ENCODE measurements at regions not wholly inside any gene's neighbourhood (a gene's known extent, or its start where the extent isn't known, plus 50 kb on each side); places are given as distances from the start of the nearest gene placed in this dataset.
"Not testable (repeated sequence)": the region's sequence is repeated elsewhere in the genome, so short reads cannot be mapped to it uniquely, and the experiment has no call there.

DNA sequence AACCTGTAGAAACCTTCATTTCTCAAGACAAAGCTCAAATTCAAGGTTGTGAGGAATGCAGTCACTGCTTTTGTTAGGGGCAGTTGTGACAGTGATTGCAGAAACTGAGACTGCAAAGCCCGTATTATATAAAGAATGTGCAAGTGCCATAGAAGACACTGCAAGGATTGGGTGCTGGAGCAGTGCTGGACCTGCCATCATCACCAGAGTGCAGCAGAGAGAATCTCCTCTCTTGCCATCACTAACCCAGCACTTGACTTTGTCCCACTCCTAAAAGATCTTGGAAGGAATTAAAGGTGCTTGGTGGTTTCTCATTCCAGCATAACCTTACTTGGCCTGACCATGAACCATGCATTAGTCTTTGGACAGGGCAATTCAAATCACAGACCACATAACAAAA is 81.1 kb upstream of the VKORC1L1 start:
- DNase-seq (ENCODE audit: low spot score); intact Hi-C loops (cut with DNase I): not testable (repeated sequence)

DNA sequence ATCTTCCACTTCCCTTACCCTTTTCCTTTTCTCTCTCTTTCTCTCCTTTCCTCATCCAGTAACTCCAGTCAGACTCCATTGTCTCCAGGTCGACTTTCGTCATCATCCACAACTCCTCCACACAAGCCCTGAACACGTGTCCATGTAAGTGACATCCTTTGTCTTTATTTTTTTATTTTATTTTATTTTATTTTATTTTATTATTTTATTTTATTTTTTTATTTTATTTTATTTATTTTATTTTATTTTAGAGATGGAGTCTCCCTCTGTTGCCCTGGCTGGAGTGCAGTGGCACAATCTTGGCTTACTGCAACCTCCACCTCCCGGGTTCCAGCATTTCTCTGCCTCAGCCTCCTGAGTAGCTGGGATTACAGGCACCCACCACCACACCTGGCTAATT is 80.1 kb upstream of the VKORC1L1 start:
- intact Hi-C loops (cut with DNase I); DNase-seq (ENCODE audit: low spot score): not testable (repeated sequence)

GRCh38 chr7:65794671-65795391 is 78.0 kb upstream of the VKORC1L1 start:
- DNase-seq (ENCODE audit: low spot score); intact Hi-C loops (cut with DNase I): not testable (repeated sequence)

- intact Hi-C loops (cut with DNase I); DNase-seq (ENCODE audit: low spot score): not testable (repeated sequence)
Observed at GRCh38 chr7:65795392-65795716, 77.5 kb upstream of the VKORC1L1 start.

DNA sequence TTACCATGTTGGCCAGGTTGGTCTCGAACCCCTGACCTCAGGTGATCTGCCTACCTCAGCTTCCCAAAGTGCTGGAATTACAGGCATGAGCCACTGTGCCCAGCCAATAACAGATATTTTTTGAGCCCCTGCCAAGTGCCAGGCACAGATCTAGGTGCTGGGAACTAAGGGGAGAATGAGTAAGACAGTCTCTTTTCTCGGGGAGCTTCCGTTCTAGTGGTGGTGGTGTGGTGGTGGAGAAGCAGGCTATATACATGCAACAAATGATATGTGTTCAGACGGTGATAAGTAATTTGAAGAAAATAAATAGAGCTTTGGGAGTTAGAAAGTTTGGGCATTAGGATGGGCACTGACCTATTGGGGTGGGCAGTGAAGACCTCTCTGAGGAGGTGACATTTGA is 76.7 kb upstream of the VKORC1L1 start:
- no peak for DNase-seq (ENCODE audit: low spot score)
- intact Hi-C loops (cut with DNase I), result no loop called here

GRCh38 chr7:65797086-65797485 is 75.8 kb upstream of the VKORC1L1 start:
- intact Hi-C loops (cut with DNase I); DNase-seq (ENCODE audit: low spot score): not testable (repeated sequence)

DNA sequence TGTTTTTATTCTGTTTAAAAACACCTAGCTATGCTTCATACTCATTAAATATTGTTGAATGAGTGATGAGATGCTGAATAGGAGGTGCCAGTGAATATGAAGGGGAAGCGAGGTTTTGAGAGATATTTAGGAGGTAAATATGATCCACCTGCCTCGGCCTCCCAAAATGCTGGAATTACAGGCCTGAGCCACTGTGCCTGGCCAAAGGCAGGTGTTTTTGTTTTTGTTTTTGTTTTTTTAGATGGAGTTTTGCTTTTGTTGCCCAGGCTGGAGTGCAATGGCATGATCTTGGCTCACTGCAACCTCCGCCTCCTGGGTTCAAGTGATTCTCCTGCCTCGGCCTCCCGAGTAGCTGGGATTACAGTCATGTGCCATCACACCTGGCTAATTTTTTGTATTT is 75.3 kb upstream of the VKORC1L1 start:
- DNase-seq (ENCODE audit: low spot score); intact Hi-C loops (cut with DNase I): not testable (repeated sequence)

DNA sequence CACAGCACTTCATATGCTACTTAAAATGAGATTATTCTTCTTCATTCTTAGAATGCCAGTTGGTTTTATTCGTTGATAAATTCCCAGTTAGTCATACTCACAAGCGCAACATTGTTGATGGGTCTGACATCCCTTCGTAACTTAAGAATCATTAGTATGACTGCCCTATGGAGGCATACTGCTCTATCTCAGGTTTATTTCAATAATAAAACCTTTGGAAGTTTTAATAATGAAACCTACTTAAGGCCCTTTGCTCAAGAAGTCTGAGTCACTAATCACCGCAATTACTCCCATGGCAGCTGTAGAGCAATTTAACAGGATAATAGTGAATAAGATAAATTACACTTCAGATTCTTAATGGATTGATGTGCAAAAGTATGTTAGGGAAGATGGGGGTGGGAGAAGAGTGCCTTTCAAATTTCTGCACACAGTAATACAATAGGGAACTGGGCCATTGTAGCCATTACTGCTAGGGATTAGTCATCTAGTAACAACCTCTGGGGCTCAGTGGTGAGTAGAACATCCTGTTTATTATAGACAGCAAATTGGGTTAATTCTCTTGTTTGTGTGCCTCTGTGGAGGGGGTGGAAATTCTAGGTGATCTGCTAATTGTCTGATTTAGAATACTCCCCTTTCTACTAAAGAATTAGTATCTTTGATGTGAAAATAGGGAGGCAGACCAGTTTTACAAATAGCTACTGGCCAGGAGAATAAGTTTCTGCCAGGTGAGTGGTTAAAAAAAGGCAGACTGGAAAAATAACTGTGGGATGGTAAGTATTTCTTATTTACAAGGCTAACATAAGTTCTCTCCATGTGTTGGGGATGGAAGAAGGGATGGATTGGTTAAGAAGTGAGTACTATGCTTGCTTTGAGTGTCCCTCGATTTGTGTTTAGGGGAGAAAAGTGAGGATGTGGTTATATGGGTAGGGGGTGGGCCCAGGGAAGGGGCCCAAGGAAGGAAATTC is 74.5 kb upstream of the VKORC1L1 start:
- DNase-seq (ENCODE audit: low spot score), result no peak
- intact Hi-C loops (cut with DNase I), result no loop called here

GRCh38 chr7:65800191-65800590 is 72.7 kb upstream of the VKORC1L1 start:
- DNase-seq (ENCODE audit: low spot score); intact Hi-C loops (cut with DNase I): not testable (repeated sequence)

DNA sequence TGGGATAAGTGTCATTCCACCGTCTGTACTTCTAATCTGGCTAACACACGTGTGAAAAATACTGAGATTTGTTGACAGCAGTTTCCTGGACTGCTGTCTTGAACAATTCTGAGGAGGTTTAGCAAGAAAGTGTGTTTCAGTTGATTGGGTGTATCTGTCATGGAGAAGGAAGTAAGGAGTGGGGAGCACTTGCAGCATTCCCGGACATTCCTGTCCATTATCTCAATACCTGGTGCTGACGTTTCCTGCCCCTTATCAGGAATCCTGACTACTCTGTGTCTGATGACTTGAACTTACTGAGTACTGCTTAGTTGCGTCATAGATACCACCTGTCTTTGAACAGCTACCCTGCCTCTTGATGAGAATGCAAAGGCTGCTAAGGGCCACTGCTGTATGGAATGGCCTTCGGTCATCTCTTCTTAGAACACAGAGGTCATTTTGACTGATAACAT is 72.0 kb upstream of the VKORC1L1 start:
- DNase-seq (ENCODE audit: low spot score), result no peak
- intact Hi-C loops (cut with DNase I), result no loop called here

DNA sequence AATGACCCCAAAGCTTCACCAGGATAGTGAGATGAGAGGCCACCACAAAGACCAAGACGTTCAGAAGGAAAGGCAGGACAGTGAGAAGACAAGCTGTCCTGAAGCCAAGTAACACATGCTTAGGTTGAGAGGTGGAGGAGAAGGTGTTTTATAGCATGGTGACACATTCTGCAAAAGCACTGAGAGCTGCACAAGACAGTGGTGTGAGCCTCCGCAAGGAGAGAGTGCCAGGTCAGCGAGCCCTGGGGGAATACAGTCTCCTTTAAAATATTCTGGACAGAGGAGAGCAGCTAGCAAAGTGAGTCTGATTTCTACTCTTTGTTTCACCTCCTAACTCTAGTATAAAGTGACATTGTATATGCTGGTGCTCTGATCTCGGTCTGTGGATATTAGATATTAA is 68.0 kb upstream of the VKORC1L1 start:
- intact Hi-C loops (cut with DNase I), result no loop called here
- DNase-seq (ENCODE audit: low spot score), result no peak

- DNase-seq (ENCODE audit: low spot score); intact Hi-C loops (cut with DNase I): not testable (repeated sequence)
Observed at GRCh38 chr7:65807067-65807466, 65.8 kb upstream of the VKORC1L1 start.

GRCh38 chr7:65809259-65809981 is 63.5 kb upstream of the VKORC1L1 start:
- DNase-seq (ENCODE audit: low spot score), result no peak
- intact Hi-C loops (cut with DNase I), result no loop called here

DNA sequence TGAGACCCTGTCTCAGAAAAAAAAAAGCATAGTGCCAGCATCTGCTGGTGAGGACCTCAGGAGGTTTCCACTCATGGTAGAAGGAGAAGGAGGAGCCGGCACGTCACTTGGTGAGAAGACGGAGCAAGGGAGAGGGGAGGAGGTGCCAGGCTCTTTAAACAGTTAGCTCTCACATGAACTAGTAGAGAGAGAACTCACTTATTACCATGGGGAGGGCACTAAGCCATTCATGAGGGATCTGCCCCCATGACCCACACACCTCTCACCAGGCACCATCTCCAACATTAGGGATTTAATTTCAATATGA is 62.9 kb upstream of the VKORC1L1 start:
- DNase-seq (ENCODE audit: low spot score), result no peak
- intact Hi-C loops (cut with DNase I), result no loop called here

DNA sequence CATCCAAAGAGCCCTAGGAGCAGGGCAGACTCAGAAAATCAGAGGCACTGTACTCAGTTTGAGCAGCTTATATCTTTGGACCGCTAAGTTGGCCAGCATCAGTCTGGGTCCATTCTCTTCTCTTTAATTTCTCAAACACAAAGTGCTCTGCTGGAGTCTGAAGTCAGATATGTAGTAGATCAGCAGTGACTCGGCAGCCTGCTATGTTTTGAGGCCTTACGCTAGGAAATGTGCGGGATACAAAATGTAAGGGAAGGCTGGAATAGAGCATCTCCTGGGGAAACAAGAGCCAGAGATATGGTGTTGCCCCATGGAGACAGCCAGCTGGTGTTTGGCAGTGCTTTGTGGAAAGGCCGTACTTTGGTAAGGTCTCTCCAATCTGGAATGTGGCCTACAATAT is 60.6 kb upstream of the VKORC1L1 start:
- DNase-seq (ENCODE audit: low spot score), result no peak
- intact Hi-C loops (cut with DNase I), result no loop called here

- intact Hi-C loops (cut with DNase I), result not testable (repeated sequence)
Observed at GRCh38 chr7:65814556-65815167, 58.2 kb upstream of the VKORC1L1 start.

DNA sequence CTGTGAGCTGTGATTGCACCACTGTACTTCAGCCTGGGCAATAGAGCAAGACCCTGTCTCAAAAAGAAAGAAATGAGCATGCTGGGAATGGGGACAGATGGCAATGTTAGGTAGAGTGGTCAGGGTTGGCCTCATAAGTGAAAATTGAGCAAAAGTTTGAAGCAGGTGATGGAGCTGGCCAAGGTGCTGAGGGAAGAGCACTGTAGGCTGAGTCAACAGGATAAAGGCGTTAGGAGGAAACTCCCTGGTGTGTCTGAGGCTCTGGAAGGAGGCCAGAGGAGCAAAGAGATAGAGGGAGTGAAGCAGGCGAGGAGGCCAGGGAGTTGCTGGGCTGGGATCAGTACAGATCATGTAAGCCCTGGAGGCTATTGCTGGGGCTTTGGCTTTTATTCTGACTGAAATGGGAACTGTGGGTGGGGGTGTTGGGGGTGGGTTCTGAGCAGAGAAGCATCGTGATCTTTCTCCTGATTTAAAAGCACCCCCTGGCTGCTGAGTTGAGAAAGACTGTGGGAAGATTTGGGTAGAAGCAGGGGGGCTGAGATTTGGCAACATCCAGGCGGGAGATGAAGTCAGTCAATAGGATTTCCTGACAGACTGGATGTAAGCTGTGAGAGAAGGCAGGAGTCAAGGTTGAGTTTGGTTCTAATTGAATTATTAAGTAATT is 52.5 kb upstream of the VKORC1L1 start:
- no peak for DNase-seq (ENCODE audit: low spot score)
- intact Hi-C loops (cut with DNase I), result no loop called here

More at GRCh38 chr7:65814556-65815167, 58.2 kb upstream of the VKORC1L1 start:
- not testable (repeated sequence) for DNase-seq (ENCODE audit: low spot score)
